Gastroesophageal sphincter (tissue), 4 donors: ENCODE measurements at regions not wholly inside any gene's neighbourhood (a gene's known extent, or its start where the extent isn't known, plus 50 kb on each side); places are given as distances from the start of the nearest gene placed in this dataset.
"Not testable (repeated sequence)": the region's sequence is repeated elsewhere in the genome, so short reads cannot be mapped to it uniquely, and the experiment has no call there.

Experiments
- ATAC-seq: fragments of 150-250 bp; one replicate; pipeline ENCODE4 v1.9.1; 2016; ENCODE audit warnings: mild to moderate bottlenecking, moderate library complexity
- H3K27ac ChIP-seq, 4 donors: fragments of 200-600 bp; sonication (generic) in 3 of 4; 1 replicate in 3 of 4; 2 replicates in 1 of 4; pipeline ENCODE4 v1.5.1; 2016 to 2019
- H3K27me3 ChIP-seq: fragments of 200-600 bp; sonication (generic); one replicate; pipeline ENCODE4 v1.5.1; 2019
- H3K36me3 ChIP-seq, 2 donors: fragments of 200-600 bp; sonication (generic); one replicate each; pipeline ENCODE4 v1.5.1; 2019; ENCODE audit warnings: control low read depth in 1 of 2
- H3K4me1 ChIP-seq, 3 donors: fragments of 200-600 bp; sonication (generic); 1 replicate in 2 of 3; 2 replicates in 1 of 3; pipeline ENCODE4 v1.5.1; 2016 to 2019; ENCODE audit warnings: control low read depth in 2 of 3
- H3K4me3 ChIP-seq, 2 donors: fragments of 200-600 bp; sonication (generic); one replicate each; pipeline ENCODE4 v1.5.1; 2019; ENCODE audit warnings: mild to moderate bottlenecking in 1 of 2, moderate library complexity in 1 of 2
- H3K9me3 ChIP-seq, 3 donors: fragments of 200-600 bp; sonication (generic); one replicate each; pipeline ENCODE4 v1.5.1; 2017 to 2019; ENCODE audit warnings: control low read depth in 2 of 3
- EP300 ChIP-seq: sonication (generic); formaldehyde crosslinking; IDR thresholded peaks from one replicate; pipeline ENCODE4 v1.6.1; 2017; ENCODE audit warnings: antibody characterized with exemption, mild to moderate bottlenecking
- POLR2A ChIP-seq, 2 donors: fragments of 450-650 bp; IDR thresholded peaks; one replicate each; pipeline ENCODE4 v1.6.1; 2017; ENCODE audit warnings: antibody characterized with exemption in 2 of 2, mild to moderate bottlenecking in 2 of 2, moderate library complexity in 1 of 2
- POLR2AphosphoS5 ChIP-seq: sonication (generic); formaldehyde crosslinking; IDR thresholded peaks from one replicate; pipeline ENCODE4 v1.6.1; 2017; ENCODE audit warnings: antibody characterized with exemption
- WGBS, 2 donors: methylation state at CpG; one replicate each; pipeline ENCODE4 v1.1.5; 2018; ENCODE audit warnings: low coverage in 1 of 2; 5-methylcytosine and 5-hydroxymethylcytosine counted together
- TF ChIP-seq, protein P1 (sequence below), 4 experiments: fragments of 200-600 bp in 2 of 4; fragments of 450-650 bp in 2 of 4; sonication (generic) in 1 of 4; IDR thresholded peaks; one replicate each; pipeline ENCODE4 v1.5.1; 2017 to 2019; ENCODE audit warnings: antibody characterized with exemption in 4 of 4, mild to moderate bottlenecking in 2 of 4, moderate library complexity in 2 of 4

DNA sequence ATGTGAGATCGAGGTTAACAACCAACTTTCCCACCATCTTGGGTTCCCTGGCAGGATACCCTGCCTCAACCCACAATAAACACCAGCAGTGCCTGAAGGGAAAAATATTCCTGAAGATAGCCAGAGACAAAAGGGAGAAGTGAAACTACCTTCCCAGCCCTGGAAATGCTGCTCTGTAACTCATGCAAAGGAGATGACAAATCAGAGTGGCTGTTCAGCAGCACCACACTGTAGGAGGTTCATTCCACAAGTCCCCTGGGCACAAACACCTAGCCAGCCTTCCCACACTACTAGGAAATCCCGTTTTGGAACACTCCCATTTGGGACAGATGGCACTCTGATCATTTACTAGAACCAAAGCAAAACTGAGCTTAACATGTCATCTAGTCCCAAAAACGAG, 190.7 kb upstream of the RBBP8 start:
- TF ChIP-seq POLR2AphosphoS5: no peak
- no peak for TF ChIP-seq POLR2A (IDR thresholded peaks at IDR 0.05)
- no peak for TF ChIP-seq EP300
- 57 to 67% methylated on average over 3 of the region's 3 CpGs for WGBS, 2 donors
- no peak for ATAC-seq
- Histone ChIP-seq H3K27ac (no peak overlapping the region), H3K27me3 (no peaks in the 10 kb centered on the region), H3K4me3 (no peak overlapping the region), H3K36me3 (no peaks in the 10 kb centered on the region), H3K4me1 (peaks cover 0 to 12% (median 0%) of the 10 kb centered on the region in 3 donors), H3K9me3 (no peaks in the 10 kb centered on the region)

DNA sequence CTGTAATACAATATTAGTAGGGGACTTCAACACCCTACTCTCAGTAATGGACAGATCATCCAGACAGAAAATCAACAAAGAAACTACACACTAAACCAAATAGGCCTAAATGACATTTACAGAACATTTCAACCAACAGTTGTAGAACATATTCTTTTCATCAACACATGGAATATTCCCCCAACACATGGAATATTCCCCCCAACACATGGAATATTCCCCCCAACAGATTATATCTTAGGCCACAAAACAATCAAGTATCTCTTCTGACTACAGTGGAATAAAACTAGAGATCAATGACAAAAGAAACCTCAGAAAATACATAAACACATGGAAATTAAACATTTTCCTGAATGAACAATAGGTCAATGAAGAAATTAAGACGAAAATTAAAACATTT, 187.2 kb upstream of the RBBP8 start:
- Histone ChIP-seq H3K4me1 (no peaks in the 10 kb centered on the region), H3K27me3 (no peaks in the 10 kb centered on the region), H3K27ac (no peak overlapping the region), H3K9me3 (no peaks in the 10 kb centered on the region), H3K4me3 (no peak overlapping the region), H3K36me3 (no peaks in the 10 kb centered on the region)
- WGBS, 2 donors: 54 to 69% methylated on average over 1 of the region's 1 CpG
- no peak for ATAC-seq
- TF ChIP-seq EP300 (no peak), POLR2AphosphoS5 (no peak)
- TF ChIP-seq, protein P1, sequence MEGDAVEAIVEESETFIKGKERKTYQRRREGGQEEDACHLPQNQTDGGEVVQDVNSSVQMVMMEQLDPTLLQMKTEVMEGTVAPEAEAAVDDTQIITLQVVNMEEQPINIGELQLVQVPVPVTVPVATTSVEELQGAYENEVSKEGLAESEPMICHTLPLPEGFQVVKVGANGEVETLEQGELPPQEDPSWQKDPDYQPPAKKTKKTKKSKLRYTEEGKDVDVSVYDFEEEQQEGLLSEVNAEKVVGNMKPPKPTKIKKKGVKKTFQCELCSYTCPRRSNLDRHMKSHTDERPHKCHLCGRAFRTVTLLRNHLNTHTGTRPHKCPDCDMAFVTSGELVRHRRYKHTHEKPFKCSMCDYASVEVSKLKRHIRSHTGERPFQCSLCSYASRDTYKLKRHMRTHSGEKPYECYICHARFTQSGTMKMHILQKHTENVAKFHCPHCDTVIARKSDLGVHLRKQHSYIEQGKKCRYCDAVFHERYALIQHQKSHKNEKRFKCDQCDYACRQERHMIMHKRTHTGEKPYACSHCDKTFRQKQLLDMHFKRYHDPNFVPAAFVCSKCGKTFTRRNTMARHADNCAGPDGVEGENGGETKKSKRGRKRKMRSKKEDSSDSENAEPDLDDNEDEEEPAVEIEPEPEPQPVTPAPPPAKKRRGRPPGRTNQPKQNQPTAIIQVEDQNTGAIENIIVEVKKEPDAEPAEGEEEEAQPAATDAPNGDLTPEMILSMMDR (IDR thresholded peaks at IDR 0.05): no peak

DNA sequence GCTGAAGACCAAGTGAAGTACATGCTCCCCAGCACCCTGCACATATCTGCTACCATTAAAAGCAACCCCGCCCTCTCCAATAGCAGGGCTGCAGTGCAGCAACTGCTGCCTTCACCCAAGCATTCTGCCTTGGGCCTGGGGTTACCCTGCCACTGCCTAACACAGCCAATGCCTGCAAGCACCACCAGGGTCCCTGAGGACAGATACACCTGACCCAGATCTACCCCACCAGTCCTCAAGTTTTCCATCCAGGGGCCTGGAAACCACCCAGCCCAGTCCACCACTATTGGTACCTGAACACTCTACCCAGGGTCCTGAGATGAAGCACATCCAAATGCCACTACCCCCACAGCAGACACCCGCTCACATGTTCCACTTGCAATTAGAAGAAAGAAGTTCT, 181.1 kb upstream of the RBBP8 start:
- no peak overlapping the region for H3K27ac ChIP-seq
- no peak for TF ChIP-seq EP300
- TF ChIP-seq, protein P1 (IDR thresholded peaks at IDR 0.05): no peak
- WGBS, 2 donors: 100% methylated on average over 1 to 2 of the region's 2 CpGs
- peaks cover 0 to 22% (median 0%) of the 10 kb centered on the region in 3 donors for H3K4me1 ChIP-seq
- H3K36me3 ChIP-seq: no peaks in the 10 kb centered on the region
- H3K27me3 ChIP-seq: no peaks in the 10 kb centered on the region
- no peaks in the 10 kb centered on the region for H3K9me3 ChIP-seq
- H3K4me3 ChIP-seq: no peak overlapping the region
- no peak for ATAC-seq

DNA sequence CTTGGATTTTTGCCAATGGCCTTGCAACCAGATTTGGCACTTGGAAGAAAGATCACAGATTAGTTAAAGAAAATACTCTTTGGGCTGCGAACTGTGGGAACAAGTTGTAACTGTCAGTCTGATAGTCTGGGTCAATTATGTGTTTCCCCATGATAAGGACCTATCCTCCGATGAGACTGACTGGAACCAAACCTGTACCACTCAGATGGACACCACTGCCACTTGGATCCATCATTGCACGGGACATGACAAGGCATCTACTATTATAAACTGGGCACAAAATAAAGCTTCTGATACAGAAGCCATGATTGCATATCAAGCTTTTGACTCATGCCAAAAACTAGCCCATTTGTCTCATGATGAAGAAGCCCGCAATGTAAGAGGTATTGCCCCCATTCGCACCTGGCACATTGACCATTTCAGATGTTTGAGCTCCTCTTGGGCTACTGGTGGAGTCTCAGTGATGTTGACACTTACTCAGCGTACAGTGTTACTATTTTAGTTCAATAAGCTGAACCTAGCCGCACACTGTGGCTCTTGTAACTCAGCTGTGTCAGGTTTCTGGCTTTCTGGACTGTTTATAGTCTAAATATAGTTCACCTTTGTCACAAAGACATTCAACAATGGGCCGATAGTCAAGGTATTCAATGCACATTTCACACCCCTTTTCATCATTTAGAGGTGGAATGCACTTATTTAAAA, 179.8 kb upstream of the RBBP8 start:
- no peaks in the 10 kb centered on the region for H3K36me3 ChIP-seq
- H3K4me3 ChIP-seq: no peak overlapping the region
- H3K27me3 ChIP-seq: no peaks in the 10 kb centered on the region
- no peaks in the 10 kb centered on the region for H3K9me3 ChIP-seq
- WGBS, 2 donors: 45 to 62% methylated on average over 5 to 7 of the region's 8 CpGs
- H3K4me1 ChIP-seq: peaks cover 0 to 22% (median 0%) of the 10 kb centered on the region in 3 donors
- TF ChIP-seq POLR2A (IDR thresholded peaks at IDR 0.05): no peak
- TF ChIP-seq, protein P1 (IDR thresholded peaks at IDR 0.05): no peak
- no peak for TF ChIP-seq POLR2AphosphoS5
- TF ChIP-seq EP300: no peak
- ATAC-seq: no peak
- H3K27ac ChIP-seq: no peak overlapping the region

DNA sequence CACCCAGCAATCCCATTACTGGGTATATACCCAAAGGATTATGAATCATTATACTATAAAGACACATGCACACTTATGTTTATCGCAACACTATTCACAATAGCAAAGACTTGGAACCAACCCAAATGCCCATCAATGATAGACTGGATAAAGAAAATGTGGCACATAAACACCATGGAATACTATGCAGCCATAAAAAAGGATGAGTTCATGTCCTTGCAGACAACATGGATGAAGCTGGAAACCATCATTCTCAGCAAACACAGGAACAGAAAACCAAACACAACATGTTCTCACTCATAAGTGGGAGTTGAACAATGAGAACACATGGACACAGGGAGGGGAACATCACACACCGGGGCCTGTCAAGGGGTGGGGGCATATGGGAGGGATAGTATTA, 169.1 kb upstream of the RBBP8 start:
- H3K27ac ChIP-seq, H3K36me3 ChIP-seq, H3K4me3 ChIP-seq, ATAC-seq, H3K9me3 ChIP-seq, H3K27me3 ChIP-seq: not testable (repeated sequence)
- 83 to 100% methylated on average over 1 to 2 of the region's 2 CpGs for WGBS, 2 donors
- peaks cover 0 to 16% (median 0%) of the 10 kb centered on the region in 3 donors for H3K4me1 ChIP-seq

DNA sequence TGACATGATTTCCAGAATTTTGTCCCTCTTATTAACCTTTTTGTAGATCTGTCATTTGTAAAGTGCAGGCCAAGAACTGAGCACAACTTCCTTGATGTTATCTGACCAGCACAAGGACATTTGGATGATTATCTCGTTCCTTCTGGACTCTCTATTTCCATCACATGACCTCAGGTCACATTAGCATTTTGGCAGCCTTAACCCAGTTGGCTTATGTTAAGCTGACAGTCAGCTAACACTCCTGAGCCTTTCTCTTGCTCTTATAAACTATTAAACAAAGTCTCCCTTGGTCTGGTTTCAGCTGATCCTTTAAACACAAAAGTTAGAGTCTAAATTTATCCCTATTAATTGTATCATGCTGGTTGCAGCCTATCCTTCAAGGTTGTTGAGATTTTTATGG, 167.2 kb upstream of the RBBP8 start:
- Histone ChIP-seq H3K4me1 (peaks cover 0 to 16% (median 0%) of the 10 kb centered on the region in 3 donors), H3K36me3 (no peaks in the 10 kb centered on the region), H3K4me3 (no peak overlapping the region), H3K9me3 (no peaks in the 10 kb centered on the region), H3K27ac (peak overlapping the region in 1 of 4 donors; percentile 15), H3K27me3 (no peaks in the 10 kb centered on the region)
- TF ChIP-seq, protein P1 (IDR thresholded peaks at IDR 0.05): no peak
- TF ChIP-seq POLR2AphosphoS5 (no peak), POLR2A (IDR thresholded peaks at IDR 0.05) (no peak), EP300 (no peak)
- ATAC-seq: no peak
- WGBS, 2 donors: 0% methylated on average over 1 of the region's 1 CpG
